ENCODE measurements at regions not wholly inside any gene's neighbourhood (a gene's known extent, or its start where the extent isn't known, plus 50 kb on each side); places are given as distances from the start of the nearest gene placed in this dataset.

DNA sequence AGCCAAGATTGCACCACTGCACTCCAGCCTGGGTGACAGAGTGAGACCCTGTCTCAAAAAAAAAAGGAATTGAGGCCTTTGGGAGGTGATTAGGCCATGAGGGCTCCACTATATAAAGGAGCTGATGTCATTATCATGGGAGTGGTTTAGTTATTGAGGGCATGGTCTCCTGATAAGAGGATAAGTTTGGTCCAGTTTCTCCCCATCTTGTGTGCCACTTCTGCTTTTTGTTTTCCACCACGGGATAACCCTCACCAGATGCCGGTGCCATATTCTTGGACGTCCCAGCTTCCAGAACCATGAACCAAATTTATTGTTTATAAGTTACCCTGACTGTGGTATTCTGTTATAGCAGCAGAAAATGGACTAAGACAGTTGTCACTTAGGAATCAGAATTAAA, 125.8 kb downstream of the C1D start:
- no peak for ATAC-seq
- H3K4me1 Mint-ChIP-seq: no peaks in the 10 kb centered on the region
- H3K9me3 ChIP-seq (ENCODE audit: control insufficient read depth, insufficient read depth, low read length): no peaks in the 10 kb centered on the region
- TF ChIP-seq, protein P1, sequence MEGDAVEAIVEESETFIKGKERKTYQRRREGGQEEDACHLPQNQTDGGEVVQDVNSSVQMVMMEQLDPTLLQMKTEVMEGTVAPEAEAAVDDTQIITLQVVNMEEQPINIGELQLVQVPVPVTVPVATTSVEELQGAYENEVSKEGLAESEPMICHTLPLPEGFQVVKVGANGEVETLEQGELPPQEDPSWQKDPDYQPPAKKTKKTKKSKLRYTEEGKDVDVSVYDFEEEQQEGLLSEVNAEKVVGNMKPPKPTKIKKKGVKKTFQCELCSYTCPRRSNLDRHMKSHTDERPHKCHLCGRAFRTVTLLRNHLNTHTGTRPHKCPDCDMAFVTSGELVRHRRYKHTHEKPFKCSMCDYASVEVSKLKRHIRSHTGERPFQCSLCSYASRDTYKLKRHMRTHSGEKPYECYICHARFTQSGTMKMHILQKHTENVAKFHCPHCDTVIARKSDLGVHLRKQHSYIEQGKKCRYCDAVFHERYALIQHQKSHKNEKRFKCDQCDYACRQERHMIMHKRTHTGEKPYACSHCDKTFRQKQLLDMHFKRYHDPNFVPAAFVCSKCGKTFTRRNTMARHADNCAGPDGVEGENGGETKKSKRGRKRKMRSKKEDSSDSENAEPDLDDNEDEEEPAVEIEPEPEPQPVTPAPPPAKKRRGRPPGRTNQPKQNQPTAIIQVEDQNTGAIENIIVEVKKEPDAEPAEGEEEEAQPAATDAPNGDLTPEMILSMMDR (IDR thresholded peaks at IDR 0.05): no peak
- H3K27ac Mint-ChIP-seq: no peak overlapping the region
- no peaks in the 10 kb centered on the region for H3K27me3 ChIP-seq (ENCODE audit: control insufficient read depth, insufficient read depth, low read length)
- no peak overlapping the region for H3K4me3 Mint-ChIP-seq
- DNase-seq: no peak
- no peaks in the 10 kb centered on the region for H3K36me3 ChIP-seq (ENCODE audit: control insufficient read depth, insufficient read depth, low read length)
- no peak overlapping the region for H3K27ac ChIP-seq (ENCODE audit: low read length)
- H3K36me3 Mint-ChIP-seq: no peaks in the 10 kb centered on the region
- H3K9me3 Mint-ChIP-seq: no peaks in the 10 kb centered on the region
- H3K27me3 Mint-ChIP-seq (ENCODE audit: low read depth in 2 of 2): peaks cover 7 to 42% of the 10 kb centered on the region in 2 donors
- no peak overlapping the region for H3K4me3 ChIP-seq (ENCODE audit: low read length)
- intact Hi-C loops (cut with micrococcal nuclease): no loop called here
- H3K4me1 ChIP-seq (ENCODE audit: control insufficient read depth, insufficient read depth, low read length): no peaks in the 10 kb centered on the region
- 90% methylated on average over 3 of the region's 3 CpGs for WGBS (ENCODE audit: insufficient coverage)

- H3K27me3 Mint-ChIP-seq (ENCODE audit: low read depth in 2 of 2): peaks cover 11 to 44% of the 10 kb centered on the region in 2 donors
- H3K4me3 Mint-ChIP-seq: no peak overlapping the region
- no peak for ATAC-seq
- H3K36me3 ChIP-seq (ENCODE audit: control insufficient read depth, insufficient read depth, low read length): no peaks in the 10 kb centered on the region
- no peak overlapping the region for H3K27ac Mint-ChIP-seq
- intact Hi-C loops (cut with micrococcal nuclease): no loop called here
- WGBS (ENCODE audit: insufficient coverage): 66% methylated on average over 2 of the region's 2 CpGs
- H3K27ac ChIP-seq (ENCODE audit: low read length): no peak overlapping the region
- H3K9me3 ChIP-seq (ENCODE audit: control insufficient read depth, insufficient read depth, low read length): no peaks in the 10 kb centered on the region
- TF ChIP-seq, protein P1 (IDR thresholded peaks at IDR 0.05): no peak
- no peaks in the 10 kb centered on the region for H3K9me3 Mint-ChIP-seq
- H3K36me3 Mint-ChIP-seq: no peaks in the 10 kb centered on the region
- no peaks in the 10 kb centered on the region for H3K4me1 ChIP-seq (ENCODE audit: control insufficient read depth, insufficient read depth, low read length)
- no peak for DNase-seq
- H3K27me3 ChIP-seq (ENCODE audit: control insufficient read depth, insufficient read depth, low read length): no peaks in the 10 kb centered on the region
- no peaks in the 10 kb centered on the region for H3K4me1 Mint-ChIP-seq
- H3K4me3 ChIP-seq (ENCODE audit: low read length): no peak overlapping the region
Observed at GRCh38 chr2:67938053-67938452, 124.8 kb downstream of the C1D start.

GRCh38 chr2:67945056-67945455, 117.7 kb downstream of the C1D start:
- TF ChIP-seq, protein P1 (IDR thresholded peaks at IDR 0.05): no peak
- Mint-ChIP-seq H3K27ac (no peak overlapping the region), H3K9me3 (peaks cover 0 to 2% of the 10 kb centered on the region in 2 donors), H3K4me1 (peaks cover 0 to 4% of the 10 kb centered on the region in 2 donors), H3K36me3 (no peaks in the 10 kb centered on the region), H3K27me3 (ENCODE audit: low read depth in 2 of 2) (peaks cover 20 to 42% of the 10 kb centered on the region in 2 donors), H3K4me3 (no peak overlapping the region)
- no peak for ATAC-seq
- no peak for DNase-seq
- no peak overlapping the region for H3K4me3 ChIP-seq (ENCODE audit: low read length)
- no peaks in the 10 kb centered on the region for H3K36me3 ChIP-seq (ENCODE audit: control insufficient read depth, insufficient read depth, low read length)
- WGBS (ENCODE audit: insufficient coverage): 80% methylated on average over 2 of the region's 4 CpGs
- H3K27me3 ChIP-seq (ENCODE audit: control insufficient read depth, insufficient read depth, low read length): no peaks in the 10 kb centered on the region
- no peak overlapping the region for H3K27ac ChIP-seq (ENCODE audit: low read length)
- no peaks in the 10 kb centered on the region for H3K4me1 ChIP-seq (ENCODE audit: control insufficient read depth, insufficient read depth, low read length)
- intact Hi-C loops (cut with micrococcal nuclease): no loop called here
- H3K9me3 ChIP-seq (ENCODE audit: control insufficient read depth, insufficient read depth, low read length): no peaks in the 10 kb centered on the region

- intact Hi-C loops (cut with micrococcal nuclease): no loop called here
- H3K4me1 ChIP-seq (ENCODE audit: control insufficient read depth, insufficient read depth, low read length): no peaks in the 10 kb centered on the region
- 55% methylated on average over 4 of the region's 4 CpGs for WGBS (ENCODE audit: insufficient coverage)
- Mint-ChIP-seq H3K36me3 (no peaks in the 10 kb centered on the region), H3K9me3 (peaks cover 0 to 2% of the 10 kb centered on the region in 2 donors), H3K4me1 (peaks cover 0 to 8% of the 10 kb centered on the region in 2 donors), H3K4me3 (no peak overlapping the region), H3K27ac (no peak overlapping the region), H3K27me3 (ENCODE audit: low read depth in 2 of 2) (peaks cover 17 to 37% of the 10 kb centered on the region in 2 donors)
- H3K9me3 ChIP-seq (ENCODE audit: control insufficient read depth, insufficient read depth, low read length): no peaks in the 10 kb centered on the region
- DNase-seq (no peak), ATAC-seq (no peak)
- H3K4me3 ChIP-seq (ENCODE audit: low read length): no peak overlapping the region
- H3K27me3 ChIP-seq (ENCODE audit: control insufficient read depth, insufficient read depth, low read length): no peaks in the 10 kb centered on the region
- TF ChIP-seq, protein P1 (IDR thresholded peaks at IDR 0.05): no peak
- no peaks in the 10 kb centered on the region for H3K36me3 ChIP-seq (ENCODE audit: control insufficient read depth, insufficient read depth, low read length)
- no peak overlapping the region for H3K27ac ChIP-seq (ENCODE audit: low read length)
Observed at GRCh38 chr2:67945940-67946339, 116.9 kb downstream of the C1D start.

All from natural killer cell (primary cell).